ENCODE measurements at regions not wholly inside any gene's neighbourhood (a gene's known extent, or its start where the extent isn't known, plus 50 kb on each side); places are given as distances from the start of the nearest gene placed in this dataset.

DNA sequence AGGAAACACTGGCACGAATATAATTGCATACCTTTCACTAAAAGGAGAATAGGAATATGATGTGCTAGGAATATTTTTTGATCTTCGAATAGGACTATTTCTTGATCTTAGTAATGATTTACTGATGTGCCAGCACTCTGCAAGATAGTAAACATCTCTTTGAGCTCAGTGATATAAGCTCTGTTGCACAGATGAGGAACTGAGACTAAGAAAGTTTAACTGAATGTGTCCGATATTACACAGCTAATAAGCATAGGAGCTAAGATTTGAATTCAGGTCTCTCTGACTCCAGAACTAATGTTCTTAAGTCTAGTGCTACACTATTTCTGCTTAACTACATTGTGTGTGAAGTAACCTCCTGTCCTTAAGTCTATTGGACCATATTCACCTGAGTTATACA lies 98.4 kb upstream of the PTPRZ1 start:
- TF ChIP-seq, protein P1, sequence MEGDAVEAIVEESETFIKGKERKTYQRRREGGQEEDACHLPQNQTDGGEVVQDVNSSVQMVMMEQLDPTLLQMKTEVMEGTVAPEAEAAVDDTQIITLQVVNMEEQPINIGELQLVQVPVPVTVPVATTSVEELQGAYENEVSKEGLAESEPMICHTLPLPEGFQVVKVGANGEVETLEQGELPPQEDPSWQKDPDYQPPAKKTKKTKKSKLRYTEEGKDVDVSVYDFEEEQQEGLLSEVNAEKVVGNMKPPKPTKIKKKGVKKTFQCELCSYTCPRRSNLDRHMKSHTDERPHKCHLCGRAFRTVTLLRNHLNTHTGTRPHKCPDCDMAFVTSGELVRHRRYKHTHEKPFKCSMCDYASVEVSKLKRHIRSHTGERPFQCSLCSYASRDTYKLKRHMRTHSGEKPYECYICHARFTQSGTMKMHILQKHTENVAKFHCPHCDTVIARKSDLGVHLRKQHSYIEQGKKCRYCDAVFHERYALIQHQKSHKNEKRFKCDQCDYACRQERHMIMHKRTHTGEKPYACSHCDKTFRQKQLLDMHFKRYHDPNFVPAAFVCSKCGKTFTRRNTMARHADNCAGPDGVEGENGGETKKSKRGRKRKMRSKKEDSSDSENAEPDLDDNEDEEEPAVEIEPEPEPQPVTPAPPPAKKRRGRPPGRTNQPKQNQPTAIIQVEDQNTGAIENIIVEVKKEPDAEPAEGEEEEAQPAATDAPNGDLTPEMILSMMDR (IDR thresholded peaks at IDR 0.05): no peak
- TF ChIP-seq POLR2A (IDR thresholded peaks at IDR 0.05): no peak
- no peak for TF ChIP-seq EP300 (IDR thresholded peaks at IDR 0.05; ENCODE audit: low read depth)
- no peak for TF ChIP-seq POLR2AphosphoS5 (IDR thresholded peaks at IDR 0.05)

Data from transverse colon (tissue), 4 donors.